HG02885 (cell line): ENCODE measurements at regions not wholly inside any gene's neighbourhood (a gene's known extent, or its start where the extent isn't known, plus 50 kb on each side); places are given as distances from the start of the nearest gene placed in this dataset.

ENCODE experiments used
- ATAC-seq: cut with Tn5 transposase; IDR thresholded peaks from one replicate; pipeline ENCODE4 v1.9.1; 2021; ENCODE audit warnings: mild to moderate bottlenecking; ENCODE audit not compliant: unreplicated experiment, poor library complexity

DNA sequence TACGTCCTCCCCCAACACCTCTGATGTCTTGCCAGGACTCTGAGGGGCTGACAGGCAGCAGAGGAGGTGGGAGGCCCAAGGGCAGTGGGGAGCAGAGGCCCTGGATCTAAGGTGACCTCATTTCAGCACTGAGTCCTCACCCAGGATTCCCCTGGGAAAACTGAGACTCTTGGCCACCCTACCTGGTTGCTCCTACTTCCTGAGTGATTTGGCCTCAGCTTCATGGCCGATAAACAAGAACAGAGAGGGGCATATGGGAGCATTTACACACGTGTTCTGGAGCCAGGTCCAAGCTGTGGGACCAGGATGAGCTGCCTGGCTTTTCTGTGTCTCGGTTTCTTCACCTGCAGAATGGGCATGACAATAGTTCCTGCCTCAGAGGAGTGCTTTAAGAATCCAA, 133.8 kb downstream of the ANKRD60 start:
- no peak for ATAC-seq

DNA sequence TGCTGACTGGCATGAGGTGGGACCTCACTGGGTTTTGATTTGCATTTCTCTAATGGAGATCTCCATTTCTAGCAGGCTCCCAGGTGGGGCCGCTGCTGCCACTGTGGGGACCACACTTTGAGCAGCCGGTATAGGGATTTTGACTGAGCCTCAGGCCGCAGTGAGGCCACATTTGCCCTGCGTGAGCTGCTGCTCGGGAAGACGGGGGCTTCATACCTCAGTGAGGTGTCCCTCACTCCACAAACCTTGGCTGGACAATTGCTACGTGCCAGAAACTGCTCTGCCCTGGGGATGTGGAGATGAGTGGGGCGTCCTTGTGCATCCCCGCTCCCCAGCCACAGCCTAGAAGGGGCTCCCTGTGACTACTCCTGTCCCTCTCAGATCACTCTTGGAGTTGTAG, 134.3 kb downstream of the ANKRD60 start:
- no peak for ATAC-seq

DNA sequence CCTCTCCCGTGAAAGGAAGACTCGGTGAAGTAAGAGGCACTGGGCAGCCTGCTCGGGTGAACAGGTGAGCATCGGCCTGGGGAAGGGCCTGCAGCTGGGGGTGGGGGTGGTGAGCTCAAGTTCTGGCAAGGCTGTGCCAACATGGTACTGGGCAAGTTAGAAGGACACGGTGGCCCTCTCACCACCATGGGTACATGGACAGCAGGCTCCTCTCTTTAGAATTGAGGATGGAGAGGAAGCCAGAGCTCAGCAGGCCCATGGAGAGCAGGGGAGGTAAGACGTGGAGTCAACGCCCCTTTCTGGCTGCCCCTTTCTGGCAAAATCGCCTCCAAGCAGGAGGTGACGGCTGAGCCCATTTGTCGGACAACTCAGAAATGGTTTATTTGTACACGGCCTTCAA, 135.6 kb downstream of the ANKRD60 start:
- no peak for ATAC-seq

DNA sequence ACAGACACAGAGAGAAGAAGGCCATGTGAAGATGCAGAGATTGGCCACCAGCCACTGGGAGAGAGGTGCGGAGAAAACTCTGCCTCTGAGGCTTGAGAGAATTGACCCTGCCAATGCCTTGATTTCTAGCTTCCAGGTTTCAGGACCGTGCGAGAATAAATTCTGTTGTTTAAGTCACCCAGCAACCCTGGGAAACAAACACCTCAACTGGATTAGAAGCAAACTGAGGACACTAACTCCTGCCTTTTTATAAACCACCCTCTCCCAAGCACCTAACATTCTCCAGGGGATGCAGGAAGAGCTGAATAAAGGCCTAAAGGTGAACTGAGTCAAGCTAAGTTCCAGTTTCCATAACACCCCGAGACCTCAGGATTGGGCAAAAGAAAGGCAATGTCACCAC, 136.1 kb downstream of the ANKRD60 start:
- ATAC-seq = no peak

DNA sequence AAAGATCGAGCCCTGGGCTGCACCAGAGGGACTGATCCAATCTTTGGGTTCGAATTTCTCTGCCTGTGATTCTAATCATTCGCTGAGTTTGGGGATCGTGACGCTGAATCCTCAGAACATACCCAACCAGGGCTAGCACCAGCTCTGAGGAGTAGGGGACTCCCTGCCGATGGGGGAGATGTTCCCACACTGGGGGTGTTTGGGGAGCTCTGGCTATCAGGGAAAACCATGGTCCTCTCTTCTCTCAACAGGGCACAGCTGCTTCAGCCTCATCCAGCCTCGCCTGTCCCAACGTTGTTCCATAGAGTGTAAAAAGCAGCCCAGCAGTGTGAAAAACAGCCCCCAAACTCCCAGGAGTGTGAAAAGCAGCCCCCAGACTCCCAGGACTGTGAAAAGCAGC, 136.6 kb downstream of the ANKRD60 start:
- no peak for ATAC-seq

DNA sequence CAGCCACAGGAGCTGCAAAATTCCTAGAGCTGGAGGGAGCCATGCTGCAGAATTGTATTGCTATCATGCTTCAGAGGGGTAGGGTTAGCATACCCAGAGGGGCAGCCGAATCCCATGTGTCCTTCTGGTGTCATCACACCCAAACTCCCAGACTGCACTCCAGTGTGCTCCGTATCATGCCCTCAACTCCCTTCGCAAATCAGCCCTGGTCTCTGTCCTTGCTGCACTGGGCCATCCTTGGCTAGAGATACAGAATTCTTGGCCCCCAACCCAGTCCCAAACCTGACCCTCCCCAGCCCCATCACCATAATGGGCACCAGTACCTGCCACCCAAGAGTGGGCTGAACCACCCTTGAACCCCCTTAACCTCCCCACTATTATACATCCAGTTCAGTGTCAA, 138.3 kb downstream of the ANKRD60 start:
- ATAC-seq = no peak

DNA sequence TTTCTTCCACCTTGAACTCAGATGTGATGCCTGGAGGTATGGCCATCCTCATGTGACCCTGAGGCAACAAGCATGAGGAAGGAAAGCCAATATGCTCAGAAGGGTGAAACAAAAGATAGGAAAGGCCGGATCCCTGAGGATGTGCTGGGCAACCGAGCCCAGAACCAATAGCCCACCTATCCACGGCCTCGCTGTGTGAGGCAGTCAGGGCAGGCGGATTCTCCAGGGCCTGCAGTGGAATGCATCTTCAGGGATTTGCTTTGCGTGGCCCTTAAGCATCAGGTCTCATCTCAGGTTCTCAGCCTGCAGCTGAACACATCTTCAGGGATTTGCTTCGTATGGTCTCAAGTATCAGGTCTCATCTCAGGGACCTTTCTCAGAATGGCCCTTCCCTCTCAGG, 139.8 kb downstream of the ANKRD60 start:
- no peak for ATAC-seq

DNA sequence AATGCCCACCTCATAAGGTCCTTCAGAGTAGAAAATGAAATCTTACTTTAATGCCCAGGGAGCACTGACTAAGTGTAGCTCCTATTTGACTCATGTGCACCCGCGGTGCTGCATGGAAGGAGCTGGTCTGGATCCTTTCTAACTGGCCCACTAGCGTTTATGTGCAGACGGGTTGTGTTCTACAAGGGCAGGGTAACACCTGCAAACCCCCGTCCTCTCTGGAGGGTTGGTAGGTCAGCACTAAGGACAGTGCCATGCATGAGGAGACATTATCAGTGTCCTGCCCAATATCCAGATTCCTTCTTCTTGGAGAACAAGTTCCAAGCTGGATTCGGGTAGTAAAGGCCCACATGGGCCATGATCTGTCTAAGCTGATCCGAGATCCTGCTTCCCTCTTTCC, 140.3 kb downstream of the ANKRD60 start:
- no peak for ATAC-seq

DNA sequence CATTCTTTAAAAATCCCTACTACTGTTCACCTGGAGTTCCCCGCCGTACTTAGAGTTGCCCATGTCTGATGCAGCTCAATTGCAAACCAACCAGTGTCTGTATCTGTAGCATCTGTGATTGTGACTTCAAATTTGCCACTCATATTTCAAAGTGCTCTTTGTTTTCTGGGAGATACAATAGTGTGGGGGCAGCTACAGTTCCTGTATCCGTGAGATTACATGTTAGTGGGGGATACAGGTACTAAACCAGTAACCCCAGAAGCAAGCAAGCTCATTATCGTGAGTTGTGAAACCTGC, 140.9 kb downstream of the ANKRD60 start:
- no peak for ATAC-seq

DNA sequence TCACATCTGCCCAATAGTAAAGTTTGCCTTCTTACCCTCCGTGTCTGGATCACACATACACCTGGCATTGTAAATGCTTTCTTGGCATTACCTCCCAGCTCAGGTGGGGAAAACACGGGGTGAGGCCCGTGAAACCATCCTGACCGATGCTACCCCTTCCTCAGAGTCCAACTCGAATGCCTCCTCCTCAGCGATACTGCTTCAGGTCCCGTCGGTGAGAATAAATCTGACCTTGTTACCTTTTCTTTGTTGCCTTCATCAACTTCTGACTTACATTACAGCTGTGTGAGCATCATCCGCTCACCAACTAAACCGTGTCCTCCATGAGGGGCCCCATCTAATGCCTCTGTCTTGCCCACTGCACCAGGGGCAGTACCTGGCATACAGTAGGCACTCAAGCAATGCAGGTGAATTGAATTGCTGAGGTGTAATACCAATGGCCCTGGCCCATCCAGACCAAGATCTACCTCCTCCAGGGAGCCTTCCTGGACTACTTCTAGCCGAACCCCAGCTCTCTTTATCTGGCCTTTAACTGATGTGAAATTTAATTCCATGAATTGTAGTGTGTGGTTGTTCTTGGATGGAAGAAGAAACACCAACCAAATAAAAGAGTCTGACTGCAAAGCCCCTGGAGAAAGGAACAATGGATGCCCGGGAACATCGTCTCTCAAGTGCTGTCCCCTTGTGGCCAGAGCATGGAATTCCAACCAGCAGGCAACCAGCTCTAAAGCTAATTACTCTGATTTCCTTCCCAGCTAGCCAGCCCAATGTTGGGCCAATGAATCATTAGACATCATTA, 141.5 kb downstream of the ANKRD60 start:
- ATAC-seq = no peak

DNA sequence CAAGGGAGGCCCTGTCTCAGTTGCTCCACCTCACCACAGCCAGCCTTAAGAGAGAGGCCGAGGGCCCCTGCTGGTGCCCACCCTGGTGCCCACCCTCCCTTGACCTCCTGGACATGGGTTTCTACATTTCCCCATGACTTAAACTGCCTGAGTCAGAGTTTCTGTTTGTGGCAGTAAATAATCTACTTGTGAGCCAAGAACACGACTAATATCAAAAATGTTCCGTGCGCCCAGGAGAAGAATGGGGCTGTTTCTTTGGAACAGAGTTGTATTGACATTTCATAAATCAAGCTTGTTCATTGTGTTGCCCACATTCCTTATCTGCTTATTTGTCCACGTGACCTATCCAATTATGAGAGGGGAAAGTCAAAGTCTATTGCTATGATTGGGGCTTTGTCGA, 143.5 kb downstream of the ANKRD60 start:
- ATAC-seq = no peak

DNA sequence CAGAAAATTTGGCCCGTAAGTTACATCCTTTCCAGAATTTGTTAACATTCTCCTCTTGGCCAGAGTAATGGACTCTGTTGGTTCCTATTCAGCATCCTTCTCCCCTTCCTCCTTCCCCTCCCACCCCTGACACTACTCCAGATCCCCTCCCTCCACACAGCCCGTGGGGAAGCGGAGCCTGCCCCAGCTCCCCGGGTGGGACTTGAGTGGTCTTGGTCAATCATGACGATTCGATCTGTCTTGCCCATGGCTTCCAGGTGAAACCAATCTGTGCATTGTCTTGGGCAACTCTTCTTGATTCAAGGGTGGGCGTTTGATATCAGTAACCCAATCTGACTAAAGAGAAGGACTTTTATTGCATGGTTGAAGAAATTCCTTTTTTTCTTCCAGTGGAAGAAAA, 143.9 kb downstream of the ANKRD60 start:
- no peak for ATAC-seq

DNA sequence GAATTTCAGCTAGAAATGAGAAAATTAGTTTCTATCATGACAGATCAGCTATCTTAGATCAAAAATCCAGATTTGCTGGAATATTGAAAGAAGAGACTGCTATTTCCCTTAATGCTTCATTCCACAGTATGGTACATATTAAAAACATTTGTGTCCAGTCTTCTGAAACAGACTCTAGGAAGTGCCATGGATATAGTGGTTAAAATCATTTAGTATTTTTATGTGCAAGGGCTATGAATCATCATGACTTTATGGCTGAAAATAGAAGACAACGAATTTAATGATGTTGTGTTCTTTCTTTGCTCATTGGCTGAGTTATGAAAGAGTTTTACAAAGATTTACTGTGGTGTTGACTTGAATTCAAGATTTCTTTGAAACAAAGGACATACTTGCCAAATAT, 146.6 kb downstream of the ANKRD60 start:
- ATAC-seq = no peak

DNA sequence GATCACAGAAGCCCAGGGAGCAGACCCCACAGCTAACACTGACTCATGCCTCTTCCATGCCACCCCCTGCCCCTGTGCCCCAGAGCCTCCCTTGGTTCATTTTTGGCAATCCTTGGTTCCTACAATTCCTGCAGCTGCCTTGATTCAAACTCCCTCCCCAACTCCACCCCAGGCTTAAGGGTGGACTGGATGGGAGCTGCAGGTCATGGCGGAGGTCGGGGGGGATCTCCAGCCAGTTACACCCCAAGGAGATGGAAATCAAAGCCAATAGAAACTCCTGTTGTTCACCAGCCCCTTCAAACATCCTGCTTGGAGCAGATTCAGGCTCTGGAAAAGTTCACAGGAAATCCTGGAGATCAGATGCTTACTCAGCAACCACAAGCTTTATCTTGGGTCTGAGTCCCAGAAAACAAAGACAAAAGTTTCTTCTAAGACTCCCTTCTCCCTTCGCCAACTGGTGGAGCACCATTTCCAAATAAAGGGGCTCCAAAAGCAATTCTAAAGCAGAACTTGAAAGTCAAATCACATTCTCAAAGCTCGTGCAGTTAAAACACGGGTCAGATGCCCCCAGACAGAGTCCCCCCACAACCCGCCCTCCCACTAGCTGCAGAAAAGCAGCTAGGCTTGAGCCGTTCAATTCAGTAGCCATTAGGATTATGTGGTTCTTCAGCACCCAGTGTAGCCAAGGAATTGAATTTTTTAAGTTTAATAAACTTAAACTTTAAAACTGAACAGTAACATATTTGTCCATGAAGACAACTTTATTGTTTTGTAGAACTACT, 149.5 kb downstream of the ANKRD60 start:
- ATAC-seq = no peak

DNA sequence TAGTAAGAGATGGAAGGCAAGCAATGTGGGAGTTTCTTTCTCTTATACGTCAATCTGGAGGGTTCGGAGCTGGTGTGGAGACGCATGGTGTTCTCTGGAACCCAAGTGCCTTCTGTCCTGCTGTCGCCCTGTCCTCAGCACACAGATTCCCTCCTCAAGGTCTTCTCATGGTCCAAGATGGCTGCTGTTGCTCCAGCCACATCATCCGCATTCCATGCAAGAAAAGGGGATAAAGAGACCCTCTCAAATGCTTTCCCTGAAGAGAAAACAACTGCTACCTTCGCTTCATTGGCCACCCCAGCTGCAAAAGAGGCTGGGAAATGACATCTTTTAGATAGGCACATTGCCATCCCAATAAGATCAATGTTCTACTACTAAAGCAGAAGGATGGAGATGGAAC, 151.2 kb downstream of the ANKRD60 start:
- ATAC-seq = no peak

DNA sequence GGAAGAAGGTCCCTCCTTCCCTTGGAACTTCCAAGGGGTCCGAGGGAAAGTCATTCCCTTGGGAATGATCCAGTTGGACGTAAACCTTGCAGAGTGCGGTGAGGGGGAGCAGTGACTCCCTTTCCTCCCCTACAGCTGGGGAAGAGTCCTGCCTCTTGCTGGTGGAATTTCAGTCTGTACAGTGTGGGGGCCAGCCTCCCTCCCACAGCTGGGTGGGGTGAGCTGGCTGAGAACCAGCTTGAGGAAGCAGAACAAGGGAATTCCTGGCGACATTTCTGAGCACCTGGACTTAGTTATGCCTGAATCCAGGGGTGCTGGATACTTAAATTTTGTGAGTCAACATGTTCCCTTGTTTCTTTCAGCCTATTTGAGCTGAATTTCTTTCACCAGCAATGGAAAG, 152.0 kb downstream of the ANKRD60 start:
- no peak for ATAC-seq

DNA sequence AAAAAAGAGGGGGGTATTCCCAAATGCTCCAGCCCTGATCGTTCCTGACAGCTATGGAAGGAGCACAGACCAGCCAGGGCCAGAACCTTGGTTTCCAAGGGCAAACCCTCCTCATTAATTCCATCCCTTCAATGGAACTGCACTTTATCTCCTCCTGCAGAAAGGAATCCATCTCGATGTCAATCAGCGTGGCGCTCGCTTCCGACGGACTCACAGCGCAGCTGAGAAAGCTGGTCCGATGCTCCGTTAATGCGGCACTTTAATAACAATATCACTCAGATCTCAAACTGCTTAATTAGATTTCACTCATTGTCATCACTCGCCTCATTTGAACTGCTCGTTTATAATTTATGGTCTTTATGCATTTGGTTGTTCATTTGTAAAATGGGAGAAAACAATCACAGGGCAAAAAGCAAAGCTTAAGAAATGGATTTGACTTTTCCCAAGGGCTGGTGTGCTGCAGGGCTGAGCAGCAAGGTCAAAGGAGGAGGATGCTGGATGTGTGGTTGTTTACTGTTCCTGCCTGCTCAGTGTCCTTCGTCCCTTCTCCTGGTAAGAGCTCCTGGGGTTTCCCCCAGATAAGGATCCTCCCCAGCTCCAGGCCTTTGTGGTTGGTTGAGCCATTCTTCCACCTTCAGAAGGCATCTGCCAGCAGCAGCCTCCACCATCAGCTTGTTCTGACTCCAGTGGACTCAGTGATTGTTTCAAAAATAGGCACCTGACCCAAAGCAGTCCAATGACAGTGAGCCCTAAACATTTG, 152.7 kb downstream of the ANKRD60 start:
- no peak for ATAC-seq

DNA sequence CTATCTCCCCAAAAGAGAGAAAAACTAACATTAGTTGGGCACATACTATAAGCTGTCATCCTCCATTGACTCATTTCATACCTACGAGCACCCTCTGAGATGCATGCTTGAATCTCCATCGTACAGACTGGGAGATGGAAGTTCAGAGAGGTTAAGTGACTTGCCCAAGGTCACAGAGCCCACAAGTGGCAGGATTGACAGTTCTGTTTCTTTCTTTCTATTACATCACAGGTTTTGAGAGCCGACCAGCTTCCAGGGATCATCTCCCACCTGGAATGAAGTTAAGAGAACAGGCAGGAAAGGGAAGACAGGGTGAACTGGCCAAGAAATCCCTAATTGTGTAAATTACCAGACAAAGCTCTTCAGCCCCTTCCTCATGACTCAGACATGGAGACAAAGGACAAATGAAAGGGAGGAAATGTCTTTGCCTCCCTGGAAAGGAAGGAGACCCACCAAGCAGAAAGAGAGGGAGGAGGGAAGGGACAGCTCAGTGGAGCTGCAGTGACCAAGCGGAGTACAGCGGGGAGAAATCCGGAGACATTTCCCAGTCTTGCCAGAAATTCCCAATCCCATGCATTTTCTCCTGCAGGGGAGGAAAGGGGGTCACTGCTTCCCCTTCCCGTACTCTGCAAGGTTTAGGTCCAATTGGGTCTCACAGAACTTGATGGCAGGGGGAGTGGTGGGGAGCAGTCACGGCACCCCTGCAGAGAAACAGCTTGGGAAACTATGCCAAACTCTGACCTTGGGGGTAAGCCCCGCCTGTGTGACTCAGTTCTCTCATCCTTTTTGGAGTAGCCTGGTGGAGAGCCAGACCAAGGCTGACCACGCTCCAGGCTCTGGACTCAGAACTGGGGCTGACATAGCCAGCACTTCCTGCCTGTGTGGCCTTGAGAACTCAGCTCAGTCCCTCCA, 154.3 kb downstream of the ANKRD60 start:
- ATAC-seq = no peak

DNA sequence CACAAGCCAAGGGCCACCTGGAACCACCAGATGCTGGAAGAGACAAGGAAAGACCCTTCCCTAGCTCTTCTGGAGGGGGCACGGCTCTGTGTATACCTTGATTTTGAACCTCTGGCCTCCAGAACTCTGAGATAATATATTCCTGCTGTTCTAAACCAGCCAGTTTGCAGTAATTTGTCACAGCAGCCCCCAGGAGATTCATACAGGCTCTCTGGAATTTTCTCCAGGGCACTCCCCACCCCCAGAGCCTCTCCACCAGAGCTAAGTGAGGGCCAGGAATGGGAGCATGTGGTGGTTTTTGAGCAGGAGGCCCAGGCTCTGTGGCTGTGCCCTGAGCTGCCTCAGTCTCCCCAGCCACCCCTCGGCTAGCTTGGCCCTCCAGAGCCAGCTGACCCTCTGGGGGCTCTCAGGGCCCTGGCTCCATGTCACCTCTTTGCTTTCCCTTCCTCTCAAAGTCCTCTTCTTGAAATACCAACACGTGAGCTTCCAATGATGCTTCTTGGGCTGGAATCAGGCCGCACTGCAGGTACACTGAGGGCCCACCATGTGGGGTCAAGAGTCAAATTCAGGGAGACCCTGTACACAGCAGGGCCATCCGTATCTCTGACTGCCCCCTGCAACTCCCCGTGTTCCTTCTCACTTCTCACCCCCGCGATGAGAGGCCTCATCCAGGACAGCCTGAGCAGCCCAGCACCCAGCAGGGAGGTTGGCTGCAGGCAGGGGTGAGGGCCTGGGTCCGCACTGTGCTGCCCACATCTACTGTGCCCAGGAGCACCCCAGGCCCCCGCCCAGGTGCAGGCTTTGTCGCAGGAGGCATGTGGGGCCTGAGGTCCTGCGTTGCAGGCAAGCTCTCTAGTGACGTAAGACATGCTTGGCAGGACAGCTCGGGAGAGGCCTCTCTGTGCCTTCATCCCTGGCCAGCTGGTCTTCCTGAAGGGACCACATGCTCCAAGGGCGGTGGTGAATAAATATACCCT, 155.5 kb downstream of the ANKRD60 start:
- no peak for ATAC-seq
